Endothelial cell (in vitro differentiated cells): ENCODE measurements at regions not wholly inside any gene's neighbourhood (a gene's known extent, or its start where the extent isn't known, plus 50 kb on each side); places are given as distances from the start of the nearest gene placed in this dataset.

ENCODE experiments used
- DNase-seq: peaks from one replicate; pipeline ENCODE4 v3.0.0; 2021; ENCODE audit warnings: low spot score
- H3K27ac Mint-ChIP-seq: one replicate; pipeline ENCODE4 v1.8.0; 2021; ENCODE audit warnings: mixed read lengths, inconsistent platforms; ENCODE audit not compliant: unreplicated experiment
- H3K27me3 Mint-ChIP-seq: one replicate; pipeline ENCODE4 v1.8.0; 2021; ENCODE audit warnings: mild to moderate bottlenecking, moderate library complexity, mixed read lengths, inconsistent platforms; ENCODE audit not compliant: unreplicated experiment
- H3K36me3 Mint-ChIP-seq: one replicate; pipeline ENCODE4 v1.8.0; 2021; ENCODE audit warnings: mild to moderate bottlenecking, low read depth, mixed read lengths, inconsistent platforms; ENCODE audit not compliant: unreplicated experiment
- H3K4me1 Mint-ChIP-seq: one replicate; pipeline ENCODE4 v1.8.0; 2021; ENCODE audit warnings: mild to moderate bottlenecking, mixed read lengths, inconsistent platforms; ENCODE audit not compliant: unreplicated experiment
- H3K4me3 Mint-ChIP-seq: one replicate; pipeline ENCODE4 v1.8.0; 2021; ENCODE audit warnings: mild to moderate bottlenecking, mixed read lengths, inconsistent platforms; ENCODE audit not compliant: unreplicated experiment
- H3K9me3 Mint-ChIP-seq: one replicate; pipeline ENCODE4 v1.8.0; 2021; ENCODE audit warnings: mixed read lengths, inconsistent platforms; ENCODE audit not compliant: unreplicated experiment
- TF ChIP-seq, protein P1 (sequence below): fragments of 200-600 bp; sonication (generic); IDR thresholded peaks from one replicate; pipeline ENCODE4 v1.5.0; 2021; ENCODE audit warnings: antibody characterized with exemption; ENCODE audit not compliant: unreplicated experiment

GRCh38 chr6:15722731-15723130 lies 59.9 kb upstream of the DTNBP1 start:
- Mint-ChIP-seq H3K4me3 (no peak overlapping the region), H3K27me3 (peaks cover 1% of the 10 kb centered on the region), H3K27ac (no peak overlapping the region), H3K9me3 (no peaks in the 10 kb centered on the region), H3K4me1 (no peaks in the 10 kb centered on the region), H3K36me3 (peaks cover 1% of the 10 kb centered on the region)
- DNase-seq: no peak
- TF ChIP-seq, protein P1, sequence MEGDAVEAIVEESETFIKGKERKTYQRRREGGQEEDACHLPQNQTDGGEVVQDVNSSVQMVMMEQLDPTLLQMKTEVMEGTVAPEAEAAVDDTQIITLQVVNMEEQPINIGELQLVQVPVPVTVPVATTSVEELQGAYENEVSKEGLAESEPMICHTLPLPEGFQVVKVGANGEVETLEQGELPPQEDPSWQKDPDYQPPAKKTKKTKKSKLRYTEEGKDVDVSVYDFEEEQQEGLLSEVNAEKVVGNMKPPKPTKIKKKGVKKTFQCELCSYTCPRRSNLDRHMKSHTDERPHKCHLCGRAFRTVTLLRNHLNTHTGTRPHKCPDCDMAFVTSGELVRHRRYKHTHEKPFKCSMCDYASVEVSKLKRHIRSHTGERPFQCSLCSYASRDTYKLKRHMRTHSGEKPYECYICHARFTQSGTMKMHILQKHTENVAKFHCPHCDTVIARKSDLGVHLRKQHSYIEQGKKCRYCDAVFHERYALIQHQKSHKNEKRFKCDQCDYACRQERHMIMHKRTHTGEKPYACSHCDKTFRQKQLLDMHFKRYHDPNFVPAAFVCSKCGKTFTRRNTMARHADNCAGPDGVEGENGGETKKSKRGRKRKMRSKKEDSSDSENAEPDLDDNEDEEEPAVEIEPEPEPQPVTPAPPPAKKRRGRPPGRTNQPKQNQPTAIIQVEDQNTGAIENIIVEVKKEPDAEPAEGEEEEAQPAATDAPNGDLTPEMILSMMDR: no peak

- Mint-ChIP-seq H3K4me1 (no peaks in the 10 kb centered on the region), H3K4me3 (no peak overlapping the region), H3K9me3 (peaks cover 5% of the 10 kb centered on the region), H3K36me3 (peaks cover 4% of the 10 kb centered on the region), H3K27ac (no peak overlapping the region), H3K27me3 (no peaks in the 10 kb centered on the region)
- TF ChIP-seq, protein P1: no peak
- DNase-seq: no peak
Measured at GRCh38 chr6:15716889-15717288, 54.1 kb upstream of the DTNBP1 start.

DNA sequence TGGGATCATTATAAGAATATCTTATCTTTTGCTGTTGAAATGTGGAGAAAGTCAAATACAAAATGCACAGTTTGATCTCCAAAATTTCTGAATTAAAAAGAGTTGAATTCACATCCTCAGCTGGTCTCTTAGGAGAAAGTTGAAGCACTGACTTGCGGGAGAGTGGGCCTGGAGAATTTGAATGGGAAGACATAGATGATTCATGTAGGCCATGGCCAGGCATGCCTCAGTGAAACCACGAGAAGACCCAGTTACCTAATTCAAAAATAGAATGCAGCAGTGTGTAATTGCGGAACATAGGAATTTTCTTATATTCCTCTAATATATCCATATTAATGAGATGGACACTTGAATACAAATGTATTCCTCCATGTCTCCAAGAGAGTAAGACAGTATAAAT lies 53.0 kb upstream of the DTNBP1 start:
- TF ChIP-seq, protein P1: no peak
- DNase-seq: no peak
- Mint-ChIP-seq H3K36me3 (peaks cover 4% of the 10 kb centered on the region), H3K9me3 (peaks cover 5% of the 10 kb centered on the region), H3K4me3 (no peak overlapping the region), H3K4me1 (no peaks in the 10 kb centered on the region), H3K27me3 (no peaks in the 10 kb centered on the region), H3K27ac (no peak overlapping the region)

GRCh38 chr6:15715060-15715459 lies 52.2 kb upstream of the DTNBP1 start:
- no peaks in the 10 kb centered on the region for H3K4me1 Mint-ChIP-seq
- no peak overlapping the region for H3K4me3 Mint-ChIP-seq
- no peak for DNase-seq
- peaks cover 4% of the 10 kb centered on the region for H3K36me3 Mint-ChIP-seq
- H3K27ac Mint-ChIP-seq: no peak overlapping the region
- TF ChIP-seq, protein P1: no peak
- H3K27me3 Mint-ChIP-seq: no peaks in the 10 kb centered on the region
- H3K9me3 Mint-ChIP-seq: peaks cover 5% of the 10 kb centered on the region

GRCh38 chr6:15714658-15715057 lies 51.8 kb upstream of the DTNBP1 start:
- H3K27ac Mint-ChIP-seq: no peak overlapping the region
- peaks cover 4% of the 10 kb centered on the region for H3K36me3 Mint-ChIP-seq
- no peak overlapping the region for H3K4me3 Mint-ChIP-seq

More at GRCh38 chr6:15714658-15715057, 51.8 kb upstream of the DTNBP1 start:
- Mint-ChIP-seq H3K4me1 (no peaks in the 10 kb centered on the region), H3K27me3 (no peaks in the 10 kb centered on the region), H3K9me3 (peaks cover 5% of the 10 kb centered on the region)
- DNase-seq: no peak
- TF ChIP-seq, protein P1: no peak
